ENCODE measurements at regions not wholly inside any gene's neighbourhood (a gene's known extent, or its start where the extent isn't known, plus 50 kb on each side); places are given as distances from the start of the nearest gene placed in this dataset.

- TF ChIP-seq BRCA1 (IDR thresholded peaks at IDR 0.05; ENCODE audit: low read depth, low read length) (no peak), CTCF (IDR thresholded peaks at IDR 0.05; ENCODE audit: control extremely low read depth in 1 of 3, insufficient read depth in 1 of 3, low read depth in 1 of 3, low read length in 3 of 3) (no peak), BCL11A (IDR thresholded peaks at IDR 0.05; ENCODE audit: low read depth in 2 of 2, low read length in 2 of 2) (no peak), SAP30 (IDR thresholded peaks at IDR 0.05; ENCODE audit: insufficient read depth, insufficient replicate concordance, low read length) (no peak), GABPA (IDR thresholded peaks at IDR 0.05; ENCODE audit: borderline replicate concordance, insufficient read depth, low read length) (no peak), PHF8 (conservative IDR thresholded peaks at IDR 0.05; ENCODE audit: low read depth, low read length) (no peak)
These were observed 186.6 kb upstream of the PIK3C3 start (continued) for GRCh38 chr18:41768467-41768866.

All from H1 (cell line).